ENCODE measurements at regions not wholly inside any gene's neighbourhood (a gene's known extent, or its start where the extent isn't known, plus 50 kb on each side); places are given as distances from the start of the nearest gene placed in this dataset.

- TF ChIP-seq, protein P1, sequence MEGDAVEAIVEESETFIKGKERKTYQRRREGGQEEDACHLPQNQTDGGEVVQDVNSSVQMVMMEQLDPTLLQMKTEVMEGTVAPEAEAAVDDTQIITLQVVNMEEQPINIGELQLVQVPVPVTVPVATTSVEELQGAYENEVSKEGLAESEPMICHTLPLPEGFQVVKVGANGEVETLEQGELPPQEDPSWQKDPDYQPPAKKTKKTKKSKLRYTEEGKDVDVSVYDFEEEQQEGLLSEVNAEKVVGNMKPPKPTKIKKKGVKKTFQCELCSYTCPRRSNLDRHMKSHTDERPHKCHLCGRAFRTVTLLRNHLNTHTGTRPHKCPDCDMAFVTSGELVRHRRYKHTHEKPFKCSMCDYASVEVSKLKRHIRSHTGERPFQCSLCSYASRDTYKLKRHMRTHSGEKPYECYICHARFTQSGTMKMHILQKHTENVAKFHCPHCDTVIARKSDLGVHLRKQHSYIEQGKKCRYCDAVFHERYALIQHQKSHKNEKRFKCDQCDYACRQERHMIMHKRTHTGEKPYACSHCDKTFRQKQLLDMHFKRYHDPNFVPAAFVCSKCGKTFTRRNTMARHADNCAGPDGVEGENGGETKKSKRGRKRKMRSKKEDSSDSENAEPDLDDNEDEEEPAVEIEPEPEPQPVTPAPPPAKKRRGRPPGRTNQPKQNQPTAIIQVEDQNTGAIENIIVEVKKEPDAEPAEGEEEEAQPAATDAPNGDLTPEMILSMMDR (IDR thresholded peaks at IDR 0.05; ENCODE audit: low read depth, low read length, poor library complexity, severe bottlenecking): no peak
- TF ChIP-seq EZH2phosphoT487 (IDR thresholded peaks at IDR 0.05; ENCODE audit: borderline replicate concordance, low read length): no peak
Observed at GRCh38 chr9:87213948-87214347, 266.6 kb upstream of the GAS1 start.

Data from DOHH2 (cell line).